ENCODE measurements at regions not wholly inside any gene's neighbourhood (a gene's known extent, or its start where the extent isn't known, plus 50 kb on each side); places are given as distances from the start of the nearest gene placed in this dataset.

DNA sequence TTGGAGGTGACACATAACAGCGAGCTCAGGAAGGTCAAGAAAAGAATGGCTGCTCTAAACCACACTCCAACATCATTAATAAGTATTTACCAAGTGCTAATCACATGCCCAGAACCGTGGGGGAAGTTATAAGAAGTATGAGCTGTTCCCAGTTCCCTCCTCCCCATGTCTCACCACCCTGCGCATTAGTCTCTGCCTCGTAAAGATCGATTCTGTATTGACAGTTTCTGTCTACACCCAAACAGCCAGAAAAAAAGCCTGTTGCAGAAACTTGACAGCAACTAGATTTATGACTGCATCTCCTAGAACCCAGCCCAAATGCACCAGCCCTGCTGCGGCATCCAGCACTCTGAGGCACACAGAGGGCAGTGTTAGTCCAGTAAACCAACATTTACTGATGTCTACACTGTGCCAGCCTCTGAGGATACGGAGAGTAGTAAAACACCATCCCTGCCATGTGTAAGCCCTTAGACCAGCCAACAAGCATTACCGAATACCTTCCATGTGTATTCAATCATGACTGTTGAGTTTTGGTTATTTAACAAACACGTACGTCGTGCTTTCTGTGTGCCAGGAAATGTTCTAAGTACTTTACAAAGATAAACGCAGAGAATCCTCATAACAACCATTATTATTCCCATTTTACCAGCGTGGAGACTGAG, 63.6 kb upstream of the ZBTB40 start:
- Histone ChIP-seq H3K27me3 (replicated peaks; ENCODE audit: insufficient read depth) (no peaks in the 10 kb centered on the region), H3K27ac (no peak overlapping the region), H3K4me3 (no peak overlapping the region), H3K4me1 (ENCODE audit: control insufficient read depth in 1 of 2, low read depth in 2 of 2) (no peaks in the 10 kb centered on the region), H3K36me3 (no peaks in the 10 kb centered on the region), H3K9me3 (no peaks in the 10 kb centered on the region)
- TF ChIP-seq, protein P1, sequence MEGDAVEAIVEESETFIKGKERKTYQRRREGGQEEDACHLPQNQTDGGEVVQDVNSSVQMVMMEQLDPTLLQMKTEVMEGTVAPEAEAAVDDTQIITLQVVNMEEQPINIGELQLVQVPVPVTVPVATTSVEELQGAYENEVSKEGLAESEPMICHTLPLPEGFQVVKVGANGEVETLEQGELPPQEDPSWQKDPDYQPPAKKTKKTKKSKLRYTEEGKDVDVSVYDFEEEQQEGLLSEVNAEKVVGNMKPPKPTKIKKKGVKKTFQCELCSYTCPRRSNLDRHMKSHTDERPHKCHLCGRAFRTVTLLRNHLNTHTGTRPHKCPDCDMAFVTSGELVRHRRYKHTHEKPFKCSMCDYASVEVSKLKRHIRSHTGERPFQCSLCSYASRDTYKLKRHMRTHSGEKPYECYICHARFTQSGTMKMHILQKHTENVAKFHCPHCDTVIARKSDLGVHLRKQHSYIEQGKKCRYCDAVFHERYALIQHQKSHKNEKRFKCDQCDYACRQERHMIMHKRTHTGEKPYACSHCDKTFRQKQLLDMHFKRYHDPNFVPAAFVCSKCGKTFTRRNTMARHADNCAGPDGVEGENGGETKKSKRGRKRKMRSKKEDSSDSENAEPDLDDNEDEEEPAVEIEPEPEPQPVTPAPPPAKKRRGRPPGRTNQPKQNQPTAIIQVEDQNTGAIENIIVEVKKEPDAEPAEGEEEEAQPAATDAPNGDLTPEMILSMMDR (IDR thresholded peaks at IDR 0.05): no peak
- ATAC-seq (ENCODE audit: insufficient number of reproducible peaks, low FRiP score, low read depth): no peak
- DNase-seq (ENCODE audit: low spot score): no peak

DNA sequence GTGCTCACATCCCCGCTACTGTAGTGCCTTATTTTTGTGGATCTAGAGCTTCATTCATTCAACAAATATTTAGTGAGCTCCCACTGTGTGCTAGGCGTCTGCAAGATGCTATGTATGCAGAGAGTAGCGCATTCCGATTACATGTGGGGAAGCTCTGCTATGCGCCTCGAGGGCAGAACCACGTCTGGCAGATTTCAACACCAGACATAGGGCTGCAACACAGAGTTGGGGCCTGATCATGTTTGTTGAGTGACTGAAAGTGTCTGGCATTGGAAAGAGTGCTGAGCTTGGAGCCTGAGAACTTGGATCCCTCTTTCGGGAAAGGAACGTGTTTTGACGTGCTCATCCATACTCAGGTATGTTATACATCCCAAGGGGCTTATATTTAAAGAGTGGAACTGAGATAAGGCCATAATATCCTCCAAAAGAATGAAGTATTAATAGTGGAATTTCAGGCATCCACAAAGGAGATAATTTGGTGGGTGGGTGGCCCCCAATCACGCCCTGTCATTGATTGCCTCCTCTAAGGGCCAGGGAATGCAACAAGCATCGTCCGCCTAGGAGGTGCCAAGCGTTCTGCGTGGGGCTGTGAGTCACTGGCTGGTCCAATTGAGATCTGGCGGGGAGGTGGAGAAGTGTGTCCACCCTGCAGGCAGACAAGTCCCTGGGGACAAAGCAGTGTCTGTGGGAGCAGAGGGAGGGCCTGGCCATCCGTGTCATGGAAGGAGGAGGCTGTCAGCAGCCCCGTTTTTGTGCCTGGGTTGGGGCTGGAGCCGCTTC, 62.8 kb upstream of the ZBTB40 start:
- Histone ChIP-seq H3K4me1 (ENCODE audit: control insufficient read depth in 1 of 2, low read depth in 2 of 2) (no peaks in the 10 kb centered on the region), H3K27ac (no peak overlapping the region), H3K27me3 (replicated peaks; ENCODE audit: insufficient read depth) (no peaks in the 10 kb centered on the region), H3K4me3 (no peak overlapping the region), H3K36me3 (no peaks in the 10 kb centered on the region), H3K9me3 (no peaks in the 10 kb centered on the region)
- TF ChIP-seq, protein P1 (IDR thresholded peaks at IDR 0.05): no peak
- ATAC-seq (ENCODE audit: insufficient number of reproducible peaks, low FRiP score, low read depth) (no peak), DNase-seq (ENCODE audit: low spot score) (no peak)

DNA sequence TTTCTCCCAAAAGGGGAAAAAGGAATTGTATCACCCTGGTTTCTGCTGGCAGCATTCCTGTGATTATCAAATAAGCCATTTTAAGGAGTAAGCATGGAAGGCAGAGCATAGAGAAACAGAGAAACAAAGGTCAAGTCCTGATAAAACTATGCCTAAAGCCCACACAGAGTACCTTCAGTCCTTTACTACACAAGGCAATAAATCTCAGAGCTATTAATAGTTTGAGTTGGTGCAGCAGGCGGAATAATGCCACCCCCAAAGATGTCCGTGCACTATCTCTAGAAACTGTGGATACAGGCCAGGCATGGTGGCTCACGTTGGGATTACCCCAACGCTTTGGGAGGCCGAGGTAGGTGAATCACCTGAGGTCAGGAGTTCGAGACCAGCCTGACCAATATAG, 58.1 kb upstream of the ZBTB40 start:
- ATAC-seq (ENCODE audit: insufficient number of reproducible peaks, low FRiP score, low read depth): no peak

DNA sequence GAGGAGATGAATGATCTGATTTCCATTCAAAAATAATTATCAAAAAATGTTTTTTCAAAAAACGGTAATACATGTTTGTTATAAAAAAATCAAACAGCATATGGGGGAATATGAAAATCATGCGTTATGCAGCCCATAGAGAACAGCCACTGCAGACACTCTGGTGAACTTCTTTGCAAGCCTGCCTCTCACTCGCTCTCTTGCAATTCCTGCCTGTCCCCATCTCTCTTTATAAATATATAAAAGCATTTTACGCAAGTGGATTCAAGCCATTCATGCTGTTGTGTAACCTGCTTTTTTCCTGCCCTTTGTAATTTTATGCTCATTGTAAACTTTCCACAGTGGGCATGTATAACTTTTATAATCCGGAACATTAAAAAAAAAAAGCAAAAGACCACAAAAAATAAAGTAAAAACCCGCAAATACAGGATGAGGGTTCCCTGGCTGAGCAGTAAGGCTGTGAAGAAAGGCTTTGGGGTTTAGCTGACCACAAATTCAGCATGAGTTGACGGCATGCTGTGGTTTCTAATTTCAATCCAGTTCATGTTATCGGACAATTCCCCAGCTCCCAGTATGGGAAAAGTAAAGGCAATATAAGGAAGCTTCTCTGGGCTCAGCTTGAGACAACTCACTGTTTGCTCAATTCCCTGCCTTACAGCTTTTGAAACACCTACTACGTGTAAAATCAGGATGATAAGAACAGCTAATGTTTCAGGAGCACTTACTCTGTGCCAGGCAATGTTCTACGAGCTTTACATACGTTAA, 52.8 kb upstream of the ZBTB40 start:
- no peaks in the 10 kb centered on the region for H3K36me3 ChIP-seq
- TF ChIP-seq, protein P1 (IDR thresholded peaks at IDR 0.05): no peak
- ATAC-seq (ENCODE audit: insufficient number of reproducible peaks, low FRiP score, low read depth) (no peak), DNase-seq (ENCODE audit: low spot score) (no peak)
- H3K27ac ChIP-seq: no peak overlapping the region
- H3K4me3 ChIP-seq: no peak overlapping the region
- no peaks in the 10 kb centered on the region for H3K9me3 ChIP-seq
- H3K4me1 ChIP-seq (ENCODE audit: control insufficient read depth in 1 of 2, low read depth in 2 of 2): no peaks in the 10 kb centered on the region
- no peaks in the 10 kb centered on the region for H3K27me3 ChIP-seq (replicated peaks; ENCODE audit: insufficient read depth)

More for the DNA sequence above, 58.1 kb upstream of the ZBTB40 start:
- H3K4me1 ChIP-seq (ENCODE audit: control insufficient read depth in 1 of 2, low read depth in 2 of 2): no peaks in the 10 kb centered on the region
- no peak overlapping the region for H3K4me3 ChIP-seq
- H3K27me3 ChIP-seq (replicated peaks; ENCODE audit: insufficient read depth): no peaks in the 10 kb centered on the region
- DNase-seq (ENCODE audit: low spot score): no peak
- no peak overlapping the region for H3K27ac ChIP-seq
- TF ChIP-seq, protein P1 (IDR thresholded peaks at IDR 0.05): no peak
- no peaks in the 10 kb centered on the region for H3K36me3 ChIP-seq
- H3K9me3 ChIP-seq: no peaks in the 10 kb centered on the region

Data from thoracic aorta (tissue), 2 donors.